ENCODE measurements at regions not wholly inside any gene's neighbourhood (a gene's known extent, or its start where the extent isn't known, plus 50 kb on each side); places are given as distances from the start of the nearest gene placed in this dataset.

DNA sequence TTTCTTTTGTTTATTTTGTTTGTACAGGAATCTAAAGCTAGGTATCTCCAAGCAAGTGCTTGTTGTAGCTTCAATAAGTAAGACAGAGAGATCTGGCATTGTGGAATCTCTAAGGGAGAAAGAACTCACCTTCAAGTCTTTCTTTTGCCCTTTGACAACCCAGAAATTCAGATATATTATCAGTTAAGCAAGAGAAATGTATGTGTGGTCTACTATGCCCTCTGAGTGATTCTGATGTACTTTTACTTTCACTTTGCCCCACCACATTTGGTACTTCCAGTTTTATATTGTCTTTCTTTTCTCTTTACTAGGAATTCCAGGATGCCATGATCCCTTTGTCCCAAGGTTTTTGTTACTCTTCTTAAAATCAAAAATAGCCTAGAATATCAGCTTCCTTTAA is 259.6 kb upstream of the PIK3C3 start:
- intact Hi-C loops (cut with micrococcal nuclease; ENCODE audit: unreplicated experiment) = no loop called here
- H3K9me3 Mint-ChIP-seq (ENCODE audit: unreplicated experiment) = no peaks in the 10 kb centered on the region
- ChIA-PET POLR2A (no interaction called here), CTCF (no interaction called here)
- no peaks in the 10 kb centered on the region for H3K9me3 ChIP-seq
- H3K4me1 Mint-ChIP-seq (ENCODE audit: low read depth, unreplicated experiment) = no peaks in the 10 kb centered on the region
- H3K4me3 ChIP-seq (ENCODE audit: low read depth, low read length) = no peak overlapping the region
- TF ChIP-seq, protein P1, sequence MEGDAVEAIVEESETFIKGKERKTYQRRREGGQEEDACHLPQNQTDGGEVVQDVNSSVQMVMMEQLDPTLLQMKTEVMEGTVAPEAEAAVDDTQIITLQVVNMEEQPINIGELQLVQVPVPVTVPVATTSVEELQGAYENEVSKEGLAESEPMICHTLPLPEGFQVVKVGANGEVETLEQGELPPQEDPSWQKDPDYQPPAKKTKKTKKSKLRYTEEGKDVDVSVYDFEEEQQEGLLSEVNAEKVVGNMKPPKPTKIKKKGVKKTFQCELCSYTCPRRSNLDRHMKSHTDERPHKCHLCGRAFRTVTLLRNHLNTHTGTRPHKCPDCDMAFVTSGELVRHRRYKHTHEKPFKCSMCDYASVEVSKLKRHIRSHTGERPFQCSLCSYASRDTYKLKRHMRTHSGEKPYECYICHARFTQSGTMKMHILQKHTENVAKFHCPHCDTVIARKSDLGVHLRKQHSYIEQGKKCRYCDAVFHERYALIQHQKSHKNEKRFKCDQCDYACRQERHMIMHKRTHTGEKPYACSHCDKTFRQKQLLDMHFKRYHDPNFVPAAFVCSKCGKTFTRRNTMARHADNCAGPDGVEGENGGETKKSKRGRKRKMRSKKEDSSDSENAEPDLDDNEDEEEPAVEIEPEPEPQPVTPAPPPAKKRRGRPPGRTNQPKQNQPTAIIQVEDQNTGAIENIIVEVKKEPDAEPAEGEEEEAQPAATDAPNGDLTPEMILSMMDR (IDR thresholded peaks at IDR 0.05; ENCODE audit: insufficient read depth in 1 of 2, low read depth in 1 of 2, low read length in 1 of 2, severe bottlenecking in 1 of 2, unreplicated experiment in 1 of 2) = no peak
- no peaks in the 10 kb centered on the region for H3K4me1 ChIP-seq
- H3K27ac Mint-ChIP-seq (ENCODE audit: unreplicated experiment) = no peak overlapping the region
- H3K36me3 ChIP-seq (ENCODE audit: control insufficient read depth, insufficient read depth, low read length) = no peaks in the 10 kb centered on the region
- H3K4me3 Mint-ChIP-seq (ENCODE audit: unreplicated experiment) = no peak overlapping the region
- no TSS peak for BruUV-seq (replicated peaks)
- peaks cover 3% of the 10 kb centered on the region for H3K27me3 Mint-ChIP-seq (ENCODE audit: insufficient read depth, unreplicated experiment)
- H3K36me3 Mint-ChIP-seq (ENCODE audit: insufficient read depth, unreplicated experiment) = no peaks in the 10 kb centered on the region
- DNase-seq = no peak
- H3K27me3 ChIP-seq (replicated peaks; ENCODE audit: control insufficient read depth, insufficient read depth, low read length) = no peaks in the 10 kb centered on the region

DNA sequence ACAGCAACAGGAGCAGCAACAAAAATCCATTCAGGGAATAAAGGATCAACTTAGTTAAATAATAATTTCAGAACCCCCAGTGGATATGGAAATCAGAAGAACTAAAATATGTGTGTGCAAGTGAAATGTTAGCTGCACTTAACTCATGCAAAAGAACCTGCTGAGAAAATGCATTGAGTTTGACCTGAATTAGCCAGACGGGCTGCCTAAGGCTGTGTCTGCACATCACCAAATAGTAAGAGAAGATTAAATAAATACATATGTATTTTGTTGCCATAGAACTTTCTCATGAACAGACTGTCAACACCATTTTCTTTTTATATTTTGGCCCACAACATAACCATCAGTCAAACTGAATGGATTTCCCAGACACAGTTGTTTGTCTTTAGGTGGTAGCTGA is 262.0 kb upstream of the PIK3C3 start:
- DNase-seq = no peak
- no peaks in the 10 kb centered on the region for H3K4me1 ChIP-seq
- CTCF ChIA-PET = no interaction called here

DNA sequence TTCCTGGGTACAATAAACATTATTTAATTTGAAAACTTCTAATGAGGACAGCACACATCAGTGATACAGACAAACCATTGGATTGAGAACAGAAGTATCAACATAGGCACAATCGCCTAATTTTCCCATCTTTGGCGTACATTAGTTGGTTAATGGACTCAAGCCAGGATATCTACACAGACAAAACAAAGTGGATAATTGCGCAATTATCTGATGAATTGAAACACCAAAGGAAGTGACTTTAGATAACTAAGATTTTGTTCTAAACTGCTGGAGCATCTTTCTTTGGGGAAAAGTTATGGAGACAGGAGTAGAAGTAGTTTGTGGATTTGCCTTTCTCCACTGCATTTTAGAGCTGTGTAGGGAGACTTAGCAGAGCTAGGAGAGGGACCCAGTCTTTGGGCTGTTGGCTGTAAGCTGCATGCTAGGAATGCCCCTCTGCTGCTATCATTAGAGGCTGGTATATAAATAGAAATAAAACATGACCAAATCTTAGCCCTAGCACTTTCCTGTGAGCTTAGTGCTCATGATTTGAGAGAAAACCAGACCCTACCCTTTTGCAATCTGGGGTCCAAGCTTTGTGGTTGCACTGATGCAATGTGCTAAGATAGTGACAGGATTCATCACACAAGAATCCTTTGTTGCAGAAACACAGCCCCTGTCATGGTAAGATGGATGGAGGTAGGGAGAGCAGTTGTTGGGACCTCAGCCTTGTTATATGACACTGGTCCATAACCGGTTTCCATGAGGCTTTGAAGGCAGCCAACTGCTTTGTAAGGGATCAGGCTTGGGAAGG is 264.5 kb upstream of the PIK3C3 start:
- H3K27me3 ChIP-seq (replicated peaks; ENCODE audit: control insufficient read depth, insufficient read depth, low read length) = no peaks in the 10 kb centered on the region
- no TSS peak for BruUV-seq (replicated peaks)
- DNase-seq = no peak
- no peaks in the 10 kb centered on the region for H3K9me3 Mint-ChIP-seq (ENCODE audit: unreplicated experiment)
- H3K36me3 ChIP-seq (ENCODE audit: control insufficient read depth, insufficient read depth, low read length) = no peaks in the 10 kb centered on the region
- intact Hi-C loops (cut with micrococcal nuclease; ENCODE audit: unreplicated experiment) = no loop called here
- no peak overlapping the region for H3K4me3 Mint-ChIP-seq (ENCODE audit: unreplicated experiment)
- TF ChIP-seq, protein P1 (IDR thresholded peaks at IDR 0.05; ENCODE audit: insufficient read depth in 1 of 2, low read depth in 1 of 2, low read length in 1 of 2, severe bottlenecking in 1 of 2, unreplicated experiment in 1 of 2) = no peak
- no peaks in the 10 kb centered on the region for H3K4me1 Mint-ChIP-seq (ENCODE audit: low read depth, unreplicated experiment)
- no peaks in the 10 kb centered on the region for H3K9me3 ChIP-seq
- H3K4me1 ChIP-seq = no peaks in the 10 kb centered on the region
- ChIA-PET POLR2A (no interaction called here), CTCF (no interaction called here)
- H3K36me3 Mint-ChIP-seq (ENCODE audit: insufficient read depth, unreplicated experiment) = no peaks in the 10 kb centered on the region
- H3K4me3 ChIP-seq (ENCODE audit: low read depth, low read length) = no peak overlapping the region
- H3K27me3 Mint-ChIP-seq (ENCODE audit: insufficient read depth, unreplicated experiment) = peaks cover 3% of the 10 kb centered on the region
- H3K27ac Mint-ChIP-seq (ENCODE audit: unreplicated experiment) = no peak overlapping the region

More for the DNA sequence above, 262.0 kb upstream of the PIK3C3 start:
- BruUV-seq (replicated peaks) = no TSS peak
- peaks cover 3% of the 10 kb centered on the region for H3K27me3 Mint-ChIP-seq (ENCODE audit: insufficient read depth, unreplicated experiment)
- no peak overlapping the region for H3K4me3 Mint-ChIP-seq (ENCODE audit: unreplicated experiment)
- H3K9me3 Mint-ChIP-seq (ENCODE audit: unreplicated experiment) = no peaks in the 10 kb centered on the region
- Histone ChIP-seq H3K9me3 (no peaks in the 10 kb centered on the region), H3K36me3 (ENCODE audit: control insufficient read depth, insufficient read depth, low read length) (no peaks in the 10 kb centered on the region), H3K27me3 (replicated peaks; ENCODE audit: control insufficient read depth, insufficient read depth, low read length) (no peaks in the 10 kb centered on the region), H3K4me3 (ENCODE audit: low read depth, low read length) (no peak overlapping the region)
- H3K27ac Mint-ChIP-seq (ENCODE audit: unreplicated experiment) = no peak overlapping the region
- POLR2A ChIA-PET = no interaction called here
- H3K36me3 Mint-ChIP-seq (ENCODE audit: insufficient read depth, unreplicated experiment) = no peaks in the 10 kb centered on the region
- intact Hi-C loops (cut with micrococcal nuclease; ENCODE audit: unreplicated experiment) = no loop called here
- H3K4me1 Mint-ChIP-seq (ENCODE audit: low read depth, unreplicated experiment) = no peaks in the 10 kb centered on the region
- TF ChIP-seq, protein P1 (IDR thresholded peaks at IDR 0.05; ENCODE audit: insufficient read depth in 1 of 2, low read depth in 1 of 2, low read length in 1 of 2, severe bottlenecking in 1 of 2, unreplicated experiment in 1 of 2) = no peak

Data from Caco-2 (cell line).